ENCODE measurements at regions not wholly inside any gene's neighbourhood (a gene's known extent, or its start where the extent isn't known, plus 50 kb on each side); places are given as distances from the start of the nearest gene placed in this dataset.
"Not testable (repeated sequence)": the region's sequence is repeated elsewhere in the genome, so short reads cannot be mapped to it uniquely, and the experiment has no call there.

GRCh38 chr2:95728878-95729596 is 137.2 kb downstream of the TRIM43 start:
- DNase-seq, result peak; percentile 8 to 9

- DNase-seq, result no peak
Observed at GRCh38 chr2:95729597-95729955, 137.8 kb downstream of the TRIM43 start.

GRCh38 chr2:95730813-95731212 is 139.0 kb downstream of the TRIM43 start:
- DNase-seq, result no peak

- no peak for DNase-seq
Observed at GRCh38 chr2:95734976-95735890, 143.4 kb downstream of the TRIM43 start.

- no peak for DNase-seq
Observed at GRCh38 chr2:95738301-95738700, 146.5 kb downstream of the TRIM43 start.

- DNase-seq, result not testable (repeated sequence)
Observed at GRCh38 chr2:95752126-95752525, 160.3 kb downstream of the TRIM43 start.

GRCh38 chr2:95753812-95754211 is 162.0 kb downstream of the TRIM43 start:
- DNase-seq, result not testable (repeated sequence)

- DNase-seq, result not testable (repeated sequence)
Observed at GRCh38 chr2:95754213-95754612, 162.4 kb downstream of the TRIM43 start.

- DNase-seq, result not testable (repeated sequence)
Observed at GRCh38 chr2:95754819-95755563, 163.2 kb downstream of the TRIM43 start.

GRCh38 chr2:95755956-95756669 is 164.3 kb downstream of the TRIM43 start:
- not testable (repeated sequence) for DNase-seq

- DNase-seq, result no peak
Observed at GRCh38 chr2:95757988-95758387, 166.2 kb downstream of the TRIM43 start.

GRCh38 chr2:95759481-95760246 is 167.9 kb downstream of the TRIM43 start:
- DNase-seq, result no peak

GRCh38 chr2:95760806-95761525 is 169.2 kb downstream of the TRIM43 start:
- no peak for DNase-seq

GRCh38 chr2:95761556-95761955 is 169.8 kb downstream of the TRIM43 start:
- DNase-seq, result no peak

GRCh38 chr2:95762023-95763021 is 170.5 kb downstream of the TRIM43 start:
- DNase-seq, result not testable (repeated sequence)

GRCh38 chr2:95763074-95763473 is 171.3 kb downstream of the TRIM43 start:
- not testable (repeated sequence) for DNase-seq

GRCh38 chr2:95764966-95765365 is 173.2 kb downstream of the TRIM43 start:
- not testable (repeated sequence) for DNase-seq

- not testable (repeated sequence) for DNase-seq
Observed at GRCh38 chr2:95765925-95766910, 174.4 kb downstream of the TRIM43 start.

All from activated CD4-positive, alpha-beta T cell treated with anti-CD3 and anti-CD28 coated beads, Interleukin-2, amount 50 U/mL, for 4 hours (primary cell).